ENCODE measurements at regions not wholly inside any gene's neighbourhood (a gene's known extent, or its start where the extent isn't known, plus 50 kb on each side); places are given as distances from the start of the nearest gene placed in this dataset.
"Not testable (repeated sequence)": the region's sequence is repeated elsewhere in the genome, so short reads cannot be mapped to it uniquely, and the experiment has no call there.

GRCh38 chr9:107813287-107813686, 323.7 kb upstream of the KLF4 start:
- FAIRE-seq (no peak), DNase-seq (ENCODE audit: insufficient read length, low spot score) (no peak)

- FAIRE-seq, result no peak
- no peak for DNase-seq (ENCODE audit: insufficient read length, low spot score)
Observed at GRCh38 chr9:107810461-107810961, 320.9 kb upstream of the KLF4 start.

GRCh38 chr9:107809871-107810460, 320.4 kb upstream of the KLF4 start:
- DNase-seq (ENCODE audit: insufficient read length, low spot score), result no peak
- peak; percentile 9 for FAIRE-seq

GRCh38 chr9:107807183-107807582, 317.6 kb upstream of the KLF4 start:
- FAIRE-seq, result no peak
- no peak for DNase-seq (ENCODE audit: insufficient read length, low spot score)

- DNase-seq (ENCODE audit: insufficient read length, low spot score), result no peak
Observed at GRCh38 chr9:107805201-107805600, 315.6 kb upstream of the KLF4 start.

GRCh38 chr9:107794259-107794658, 304.7 kb upstream of the KLF4 start:
- FAIRE-seq, result no peak
- no peak for DNase-seq (ENCODE audit: insufficient read length, low spot score)

More at GRCh38 chr9:107805201-107805600, 315.6 kb upstream of the KLF4 start:
- no peak for FAIRE-seq

GRCh38 chr9:107793541-107793940, 304.0 kb upstream of the KLF4 start:
- no peak for FAIRE-seq
- no peak for DNase-seq (ENCODE audit: insufficient read length, low spot score)

GRCh38 chr9:107792596-107792995, 303.0 kb upstream of the KLF4 start:
- FAIRE-seq (no peak), DNase-seq (ENCODE audit: insufficient read length, low spot score) (no peak)

GRCh38 chr9:107792006-107792405, 302.4 kb upstream of the KLF4 start:
- DNase-seq (ENCODE audit: insufficient read length, low spot score) (no peak), FAIRE-seq (no peak)

- FAIRE-seq (no peak), DNase-seq (ENCODE audit: insufficient read length, low spot score) (no peak)
Observed at GRCh38 chr9:107789001-107789700, 299.6 kb upstream of the KLF4 start.

- FAIRE-seq (no peak), DNase-seq (ENCODE audit: insufficient read length, low spot score) (no peak)
Observed at GRCh38 chr9:107786561-107786960, 297.0 kb upstream of the KLF4 start.

GRCh38 chr9:107784235-107784958, 294.8 kb upstream of the KLF4 start:
- FAIRE-seq (peak; percentile 38), DNase-seq (ENCODE audit: insufficient read length, low spot score) (peak; percentile 32)

- FAIRE-seq, result no peak
- DNase-seq (ENCODE audit: insufficient read length, low spot score), result no peak
Observed at GRCh38 chr9:107782789-107783188, 293.2 kb upstream of the KLF4 start.

GRCh38 chr9:107782381-107782780, 292.8 kb upstream of the KLF4 start:
- DNase-seq (ENCODE audit: insufficient read length, low spot score) (no peak), FAIRE-seq (no peak)

- FAIRE-seq (no peak), DNase-seq (ENCODE audit: insufficient read length, low spot score) (no peak)
Observed at GRCh38 chr9:107780960-107781359, 291.4 kb upstream of the KLF4 start.

GRCh38 chr9:107779731-107780130, 290.2 kb upstream of the KLF4 start:
- DNase-seq (ENCODE audit: insufficient read length, low spot score), result no peak
- no peak for FAIRE-seq

- DNase-seq (ENCODE audit: insufficient read length, low spot score) (no peak), FAIRE-seq (no peak)
Observed at GRCh38 chr9:107778661-107779060, 289.1 kb upstream of the KLF4 start.

- not testable (repeated sequence) for FAIRE-seq; DNase-seq (ENCODE audit: insufficient read length, low spot score)
Observed at GRCh38 chr9:107774099-107774498, 284.5 kb upstream of the KLF4 start.

GRCh38 chr9:107772988-107773387, 283.4 kb upstream of the KLF4 start:
- DNase-seq (ENCODE audit: insufficient read length, low spot score) (no peak), FAIRE-seq (no peak)

GRCh38 chr9:107770716-107771115, 281.1 kb upstream of the KLF4 start:
- FAIRE-seq (no peak), DNase-seq (ENCODE audit: insufficient read length, low spot score) (no peak)

GRCh38 chr9:107768224-107768623, 278.7 kb upstream of the KLF4 start:
- FAIRE-seq, result no peak
- DNase-seq (ENCODE audit: insufficient read length, low spot score), result no peak

GRCh38 chr9:107767711-107768110, 278.1 kb upstream of the KLF4 start:
- no peak for FAIRE-seq

More at GRCh38 chr9:107767711-107768110, 278.1 kb upstream of the KLF4 start:
- DNase-seq (ENCODE audit: insufficient read length, low spot score), result no peak

All from HTR-8/SVneo (cell line).